Endodermal cell (in vitro differentiated cells): ENCODE measurements at regions not wholly inside any gene's neighbourhood (a gene's known extent, or its start where the extent isn't known, plus 50 kb on each side); places are given as distances from the start of the nearest gene placed in this dataset.

ENCODE experiments used
- DNase-seq: peaks from one replicate; pipeline ENCODE4 v3.0.0-alpha.2; 2017
- H3K27ac ChIP-seq: 2 replicates; pipeline ENCODE4 v1.5.1; 2013; ENCODE audit warnings: mild to moderate bottlenecking, low read depth, low read length, moderate library complexity
- H3K27me3 ChIP-seq: 2 replicates; pipeline ENCODE4 v1.6.1; 2013; ENCODE audit warnings: mild to moderate bottlenecking, low read length, moderate library complexity; ENCODE audit not compliant: insufficient read depth, control insufficient read depth, poor library complexity, severe bottlenecking
- H3K36me3 ChIP-seq: 2 replicates; pipeline ENCODE4 v1.7.0; 2013; ENCODE audit warnings: mild to moderate bottlenecking, low read length, moderate library complexity; ENCODE audit not compliant: control insufficient read depth, insufficient read depth
- H3K4me1 ChIP-seq: one replicate; pipeline ENCODE4 v1.7.0; 2013; ENCODE audit warnings: low read length; ENCODE audit not compliant: control insufficient read depth, insufficient read depth
- H3K4me3 ChIP-seq: 2 replicates; pipeline ENCODE4 v1.5.1; 2013; ENCODE audit warnings: mild to moderate bottlenecking, low read length, moderate library complexity
- H3K9ac ChIP-seq: 2 replicates; pipeline ENCODE4 v1.6.1; 2013; ENCODE audit warnings: mild to moderate bottlenecking, low read length, moderate library complexity; ENCODE audit not compliant: poor library complexity, severe bottlenecking; ENCODE audit errors: extremely low read depth
- H3K9me3 ChIP-seq: 2 replicates; pipeline ENCODE4 v1.6.1; 2013; ENCODE audit warnings: mild to moderate bottlenecking, low read length, moderate library complexity; ENCODE audit not compliant: control insufficient read depth
- H3K27ac Mint-ChIP-seq: 2 replicates; pipeline ENCODE4 v1.8.0; 2020; ENCODE audit warnings: mixed read lengths
- H3K27me3 Mint-ChIP-seq: 2 replicates; pipeline ENCODE4 v1.8.0; 2021; ENCODE audit warnings: mild to moderate bottlenecking, mixed read lengths; ENCODE audit not compliant: insufficient read depth
- H3K36me3 Mint-ChIP-seq: 2 replicates; pipeline ENCODE4 v1.8.0; 2020; ENCODE audit warnings: low read depth, mixed read lengths
- H3K4me1 Mint-ChIP-seq: 2 replicates; pipeline ENCODE4 v1.8.0; 2020; ENCODE audit warnings: mixed read lengths
- H3K4me3 Mint-ChIP-seq: 2 replicates; pipeline ENCODE4 v1.8.0; 2020; ENCODE audit warnings: mild to moderate bottlenecking, moderate library complexity, mixed read lengths
- H3K9me3 Mint-ChIP-seq: 2 replicates; pipeline ENCODE4 v1.8.0; 2020; ENCODE audit warnings: mild to moderate bottlenecking, mixed read lengths
- CTCF ChIP-seq: fragments of 200-600 bp; sonication (generic); conservative IDR thresholded peaks from 2 replicates; pipeline ENCODE4 v1.5.0; 2021; ENCODE audit warnings: antibody characterized with exemption, mild to moderate bottlenecking
- WGBS, 2 experiments: methylation state at CpG; one replicate each; pipeline versions ENCODE4 v1.1.5 to v1.1.7; 2013; ENCODE audit warnings: missing lambda C conversion rate in 2 of 2, mixed read lengths in 1 of 2; ENCODE audit not compliant: insufficient coverage in 1 of 2, insufficient read length in 1 of 2; 5-methylcytosine and 5-hydroxymethylcytosine counted together

GRCh38 chr10:63055705-63056104 lies 77.4 kb upstream of the NRBF2 start:
- no peaks in the 10 kb centered on the region for H3K36me3 Mint-ChIP-seq

GRCh38 chr10:63054889-63055611 lies 78.1 kb upstream of the NRBF2 start:
- no peak overlapping the region for H3K4me3 ChIP-seq
- no peak overlapping the region for H3K9ac ChIP-seq
- Mint-ChIP-seq H3K4me1 (peaks cover 7% of the 10 kb centered on the region), H3K4me3 (no peak overlapping the region), H3K9me3 (no peaks in the 10 kb centered on the region), H3K36me3 (no peaks in the 10 kb centered on the region), H3K27me3 (no peaks in the 10 kb centered on the region), H3K27ac (no peak overlapping the region)
- H3K9me3 ChIP-seq = no peaks in the 10 kb centered on the region
- H3K36me3 ChIP-seq = no peaks in the 10 kb centered on the region
- H3K27ac ChIP-seq = no peak overlapping the region
- H3K27me3 ChIP-seq = no peaks in the 10 kb centered on the region
- no peak for DNase-seq
- peaks cover 3% of the 10 kb centered on the region for H3K4me1 ChIP-seq
- TF ChIP-seq CTCF = no peak

More at GRCh38 chr10:63055705-63056104, 77.4 kb upstream of the NRBF2 start:
- H3K36me3 ChIP-seq = no peaks in the 10 kb centered on the region
- TF ChIP-seq CTCF = no peak
- no peaks in the 10 kb centered on the region for H3K9me3 Mint-ChIP-seq
- DNase-seq = no peak
- no peaks in the 10 kb centered on the region for H3K27me3 Mint-ChIP-seq
- no peak overlapping the region for H3K4me3 Mint-ChIP-seq
- H3K27ac Mint-ChIP-seq = no peak overlapping the region
- no peaks in the 10 kb centered on the region for H3K9me3 ChIP-seq
- H3K9ac ChIP-seq = no peak overlapping the region
- WGBS, 2 experiments = 70 to 76% methylated on average over 2 to 3 of the region's 3 CpGs
- H3K27me3 ChIP-seq = no peaks in the 10 kb centered on the region
- H3K4me1 ChIP-seq = peaks cover 3% of the 10 kb centered on the region
- no peak overlapping the region for H3K27ac ChIP-seq
- peaks cover 7% of the 10 kb centered on the region for H3K4me1 Mint-ChIP-seq
- no peak overlapping the region for H3K4me3 ChIP-seq

- Histone ChIP-seq H3K9me3 (no peaks in the 10 kb centered on the region), H3K4me3 (no peak overlapping the region), H3K9ac (no peak overlapping the region), H3K4me1 (no peaks in the 10 kb centered on the region), H3K36me3 (no peaks in the 10 kb centered on the region), H3K27ac (no peak overlapping the region), H3K27me3 (no peaks in the 10 kb centered on the region)
- H3K27ac Mint-ChIP-seq = no peak overlapping the region
- no peaks in the 10 kb centered on the region for H3K27me3 Mint-ChIP-seq
- no peaks in the 10 kb centered on the region for H3K36me3 Mint-ChIP-seq
- no peaks in the 10 kb centered on the region for H3K4me1 Mint-ChIP-seq
- no peak for DNase-seq
- TF ChIP-seq CTCF = no peak
- H3K9me3 Mint-ChIP-seq = no peaks in the 10 kb centered on the region
- 94 to 96% methylated on average over 3 to 6 of the region's 6 CpGs for WGBS, 2 experiments
- no peak overlapping the region for H3K4me3 Mint-ChIP-seq
These were observed 81.0 kb upstream of the NRBF2 start for GRCh38 chr10:63052083-63052482.
